Thymus (tissue), 11 donors: ENCODE measurements at regions not wholly inside any gene's neighbourhood (a gene's known extent, or its start where the extent isn't known, plus 50 kb on each side); places are given as distances from the start of the nearest gene placed in this dataset.

Source experiments
- DNase-seq, 9 donors: peaks; one replicate each; pipeline ENCODE4 v3.0.0-alpha.2; 2013; ENCODE audit warnings: low spot score in 9 of 9, low read depth in 6 of 9, missing footprints in 1 of 9
- H3K27ac ChIP-seq, 2 donors: one replicate each; pipeline ENCODE4 v1.5.1; 2013; ENCODE audit warnings: control low read depth in 1 of 2, low read depth in 1 of 2, low read length in 1 of 2, mild to moderate bottlenecking in 1 of 2, moderate library complexity in 1 of 2
- H3K27me3 ChIP-seq, 2 donors: one replicate each; pipeline ENCODE4 v1.5.1; 2013; ENCODE audit warnings: low read length in 1 of 2; ENCODE audit not compliant: control insufficient read depth in 2 of 2, insufficient read depth in 1 of 2
- H3K36me3 ChIP-seq, 2 donors: one replicate each; pipeline ENCODE4 v1.5.1; 2013; ENCODE audit warnings: low read length in 1 of 2, mild to moderate bottlenecking in 1 of 2, moderate library complexity in 1 of 2; ENCODE audit not compliant: control insufficient read depth in 2 of 2, insufficient read depth in 2 of 2
- H3K4me1 ChIP-seq, 2 donors: one replicate each; pipeline ENCODE4 v1.5.1; 2013; ENCODE audit warnings: low read length in 2 of 2; ENCODE audit not compliant: control insufficient read depth in 2 of 2, insufficient read depth in 2 of 2
- H3K4me3 ChIP-seq, 2 donors: one replicate each; pipeline ENCODE4 v1.5.1; 2013; ENCODE audit warnings: low read length in 2 of 2, control low read depth in 1 of 2, mild to moderate bottlenecking in 1 of 2
- H3K9me3 ChIP-seq, 2 donors: one replicate each; pipeline ENCODE4 v1.5.1; 2013; ENCODE audit warnings: low read length in 1 of 2, mild to moderate bottlenecking in 1 of 2; ENCODE audit not compliant: control insufficient read depth in 2 of 2, insufficient read depth in 1 of 2
- WGBS: extraction: QIAGEN DNeasy Blood & Tissue Kit; methylation state at CpG from one replicate; pipeline ENCODE4 v1.1.7; 2013; 5-methylcytosine and 5-hydroxymethylcytosine counted together
- donor health status: healthy.

- 98% methylated on average over 3 of the region's 3 CpGs for WGBS
Observed at GRCh38 chr1:222950892-222951291, 136.1 kb downstream of the DISP1 start.

GRCh38 chr1:222953585-222953984 is 138.7 kb downstream of the DISP1 start:
- DNase-seq, result no peak
- H3K4me3 ChIP-seq, result no peak overlapping the region
- H3K4me1 ChIP-seq, result no peaks in the 10 kb centered on the region
- 95% methylated on average over 1 of the region's 1 CpG for WGBS
- no peaks in the 10 kb centered on the region for H3K9me3 ChIP-seq
- H3K36me3 ChIP-seq, result no peaks in the 10 kb centered on the region
- H3K27me3 ChIP-seq, result no peaks in the 10 kb centered on the region
- no peak overlapping the region for H3K27ac ChIP-seq

More at GRCh38 chr1:222950892-222951291, 136.1 kb downstream of the DISP1 start:
- H3K9me3 ChIP-seq, result no peaks in the 10 kb centered on the region
- H3K4me3 ChIP-seq, result no peak overlapping the region
- DNase-seq, result no peak
- H3K27me3 ChIP-seq, result no peaks in the 10 kb centered on the region
- H3K36me3 ChIP-seq, result no peaks in the 10 kb centered on the region
- H3K27ac ChIP-seq, result no peak overlapping the region
- no peaks in the 10 kb centered on the region for H3K4me1 ChIP-seq

GRCh38 chr1:222955964-222956363 is 141.1 kb downstream of the DISP1 start:
- H3K27me3 ChIP-seq, result no peaks in the 10 kb centered on the region
- no peaks in the 10 kb centered on the region for H3K36me3 ChIP-seq
- no peaks in the 10 kb centered on the region for H3K9me3 ChIP-seq
- DNase-seq, result no peak
- no peaks in the 10 kb centered on the region for H3K4me1 ChIP-seq
- no peak overlapping the region for H3K4me3 ChIP-seq
- H3K27ac ChIP-seq, result no peak overlapping the region
- WGBS, result 98% methylated on average over 2 of the region's 2 CpGs

- Histone ChIP-seq H3K4me3 (no peak overlapping the region), H3K27me3 (no peaks in the 10 kb centered on the region), H3K9me3 (no peaks in the 10 kb centered on the region), H3K27ac (no peak overlapping the region), H3K36me3 (no peaks in the 10 kb centered on the region), H3K4me1 (no peaks in the 10 kb centered on the region)
- no peak for DNase-seq
Observed at GRCh38 chr1:222956601-222957000, 141.8 kb downstream of the DISP1 start.

- WGBS, result 88% methylated on average over 5 of the region's 5 CpGs
- no peak for DNase-seq
- Histone ChIP-seq H3K4me3 (no peak overlapping the region), H3K4me1 (no peaks in the 10 kb centered on the region), H3K9me3 (no peaks in the 10 kb centered on the region), H3K27ac (no peak overlapping the region), H3K27me3 (no peaks in the 10 kb centered on the region), H3K36me3 (no peaks in the 10 kb centered on the region)
Observed at GRCh38 chr1:222967466-222968240, 152.8 kb downstream of the DISP1 start.

GRCh38 chr1:222970040-222970439 is 155.2 kb downstream of the DISP1 start:
- Histone ChIP-seq H3K27me3 (no peaks in the 10 kb centered on the region), H3K9me3 (no peaks in the 10 kb centered on the region), H3K4me3 (no peak overlapping the region), H3K4me1 (no peaks in the 10 kb centered on the region), H3K36me3 (no peaks in the 10 kb centered on the region), H3K27ac (no peak overlapping the region)
- DNase-seq, result no peak
- 95% methylated on average over 8 of the region's 8 CpGs for WGBS

- DNase-seq, result no peak
- Histone ChIP-seq H3K9me3 (no peaks in the 10 kb centered on the region), H3K36me3 (no peaks in the 10 kb centered on the region), H3K4me1 (no peaks in the 10 kb centered on the region), H3K27ac (no peak overlapping the region), H3K27me3 (no peaks in the 10 kb centered on the region), H3K4me3 (no peak overlapping the region)
- 97% methylated on average over 4 of the region's 4 CpGs for WGBS
Observed at GRCh38 chr1:222970711-222971110, 155.9 kb downstream of the DISP1 start.

GRCh38 chr1:222971146-222971545 is 156.3 kb downstream of the DISP1 start:
- H3K36me3 ChIP-seq, result no peaks in the 10 kb centered on the region
- DNase-seq, result no peak
- WGBS, result 98% methylated on average over 2 of the region's 2 CpGs
- no peaks in the 10 kb centered on the region for H3K9me3 ChIP-seq
- no peak overlapping the region for H3K4me3 ChIP-seq
- H3K27ac ChIP-seq, result no peak overlapping the region
- no peaks in the 10 kb centered on the region for H3K27me3 ChIP-seq
- no peaks in the 10 kb centered on the region for H3K4me1 ChIP-seq

- no peak for DNase-seq
- no peaks in the 10 kb centered on the region for H3K27me3 ChIP-seq
- no peaks in the 10 kb centered on the region for H3K9me3 ChIP-seq
- H3K4me1 ChIP-seq, result no peaks in the 10 kb centered on the region
- 94% methylated on average over 2 of the region's 2 CpGs for WGBS
- H3K4me3 ChIP-seq, result no peak overlapping the region
- no peak overlapping the region for H3K27ac ChIP-seq
- H3K36me3 ChIP-seq, result no peaks in the 10 kb centered on the region
Observed at GRCh38 chr1:222973561-222973960, 158.7 kb downstream of the DISP1 start.
